SK-N-SH (cell line): ENCODE measurements at regions not wholly inside any gene's neighbourhood (a gene's known extent, or its start where the extent isn't known, plus 50 kb on each side); places are given as distances from the start of the nearest gene placed in this dataset.

Source experiments
- CTCF ChIA-PET: fragments of 300-600, 350-600 bp; formaldehyde crosslinking; extraction: SDS; loops from one replicate; lab custom pipeline; 2021; lab: Yijun Ruan, JAX
- POLR2A ChIA-PET: fragments of 350-600 bp; sonication (Branson Sonifier 250); formaldehyde crosslinking; extraction: SDS; loops from one replicate; lab custom pipeline; 2020; ENCODE audit warnings: antibody characterized with exemption, inconsistent platforms; lab: Yijun Ruan, JAX
- DNase-seq: peaks from one replicate; pipeline ENCODE4 v3.0.0; 2012
- H2AFZ ChIP-seq: fragments of 200-600 bp; sonication (generic); 2 replicates; pipeline ENCODE4 v1.8.1; 2016; ENCODE audit warnings: antibody characterized with exemption, mild to moderate bottlenecking, low read depth
- H3F3A ChIP-seq: fragments of 200-600 bp; sonication (generic); replicated peaks from 2 replicates; pipeline ENCODE3; 2016; ENCODE audit warnings: antibody characterized with exemption, mild to moderate bottlenecking; ENCODE audit not compliant: insufficient read depth
- H3K27ac ChIP-seq, 2 experiments: fragments of 200-500 bp in 1 of 2; fragments of 200-600 bp in 1 of 2; sonication (Bioruptor generic) in 1 of 2; sonication (generic), shearing (Covaris generic) in 1 of 2; 2 replicates each; pipeline versions ENCODE4 v1.5.1 to v1.6.1; 2014 to 2016; ENCODE audit warnings: low read depth in 2 of 2, inconsistent platforms in 1 of 2, low read length in 1 of 2, mild to moderate bottlenecking in 1 of 2, mixed read lengths in 1 of 2
- H3K27me3 ChIP-seq: fragments of 200-600 bp; sonication (generic), shearing (Covaris generic); 2 replicates; pipeline ENCODE4 v1.6.1; 2016; ENCODE audit warnings: mixed run types; ENCODE audit not compliant: insufficient read depth
- H3K36me3 ChIP-seq, 2 experiments: fragments of 200-500 bp in 1 of 2; fragments of 200-600 bp in 1 of 2; sonication (Bioruptor generic) in 1 of 2; sonication (generic) in 1 of 2; replicated peaks in 1 of 2; 2 replicates each; pipeline versions ENCODE3 to v1.5.1; 2014 to 2016; ENCODE audit warnings: low read length in 1 of 2, mild to moderate bottlenecking in 1 of 2; ENCODE audit not compliant: insufficient read depth in 2 of 2, control insufficient read depth in 1 of 2
- H3K4me1 ChIP-seq, 2 experiments: fragments of 200-500 bp in 1 of 2; fragments of 200-600 bp in 1 of 2; sonication (Bioruptor generic) in 1 of 2; sonication (generic), shearing (Covaris generic) in 1 of 2; 2 replicates each; pipeline versions ENCODE4 v1.5.1 to v1.6.1; 2014 to 2016; ENCODE audit warnings: low read depth in 1 of 2, low read length in 1 of 2, mixed run types in 1 of 2; ENCODE audit not compliant: insufficient read depth in 2 of 2, control insufficient read depth in 1 of 2
- H3K4me2 ChIP-seq: fragments of 200-600 bp; sonication (generic), shearing (Covaris generic); 2 replicates; pipeline ENCODE4 v1.6.1; 2017; ENCODE audit warnings: mixed run types
- H3K4me3 ChIP-seq, 2 experiments: fragments of 200-500 bp in 1 of 2; fragments of 200-600 bp in 1 of 2; sonication (Bioruptor generic) in 1 of 2; sonication (generic), shearing (Covaris generic) in 1 of 2; 2 replicates each; pipeline versions ENCODE4 v1.5.1 to v1.8.1; 2014 to 2016; ENCODE audit warnings: low read depth in 2 of 2, inconsistent platforms in 1 of 2, low read length in 1 of 2, mild to moderate bottlenecking in 1 of 2, mixed read lengths in 1 of 2, moderate library complexity in 1 of 2
- H3K79me2 ChIP-seq: fragments of 200-600 bp; sonication (generic); 2 replicates; pipeline ENCODE4 v1.8.1; 2017; ENCODE audit warnings: mild to moderate bottlenecking; ENCODE audit not compliant: insufficient read depth
- H3K9ac ChIP-seq: fragments of 200-600 bp; sonication (generic); 2 replicates; pipeline ENCODE4 v1.6.1; 2017; ENCODE audit warnings: mixed run types
- H3K9me2 ChIP-seq: fragments of 200-600 bp; sonication (generic); 2 replicates; pipeline ENCODE4 v1.6.1; 2017; ENCODE audit warnings: mixed run types
- H3K9me3 ChIP-seq: fragments of 200-600 bp; sonication (generic); 2 replicates; pipeline ENCODE4 v1.6.1; 2017; ENCODE audit warnings: mixed run types, mild to moderate bottlenecking, moderate library complexity
- H4K20me1 ChIP-seq: fragments of 200-600 bp; sonication (generic); 2 replicates; pipeline ENCODE4 v1.6.1; 2017; ENCODE audit warnings: mild to moderate bottlenecking, mixed run types; ENCODE audit not compliant: insufficient read depth
- CHD2 ChIP-seq: fragments of 150-350 bp; IDR thresholded peaks from 2 replicates; pipeline ENCODE4 v1.6.1; 2018; ENCODE audit warnings: low read length; ENCODE audit not compliant: partially characterized antibody
- EZH2phosphoT487 ChIP-seq: fragments of 200-600 bp; sonication (generic); IDR thresholded peaks from 2 replicates; pipeline ENCODE4 v1.6.1; 2017; ENCODE audit warnings: low read depth, mixed run types, mild to moderate bottlenecking, antibody characterized with exemption, moderate library complexity, borderline replicate concordance
- FOSL2 ChIP-seq: IDR thresholded peaks from 2 replicates; pipeline ENCODE4 v1.4.0; 2012; ENCODE audit warnings: low read depth, mild to moderate bottlenecking, moderate library complexity, borderline replicate concordance
- FOXJ3 ChIP-seq: sonication (generic); formaldehyde crosslinking; IDR thresholded peaks from 2 replicates; pipeline ENCODE4 v1.5.1; 2020; ENCODE audit warnings: mild to moderate bottlenecking, missing genetic modification reagents
- FOXM1 ChIP-seq: IDR thresholded peaks from 2 replicates; pipeline ENCODE4 v1.4.0; 2012; ENCODE audit warnings: low read depth, mild to moderate bottlenecking
- GABPA ChIP-seq: IDR thresholded peaks from 2 replicates; pipeline ENCODE4 v1.4.0; 2012; ENCODE audit warnings: low read depth, mild to moderate bottlenecking
- IRF3 ChIP-seq: fragments of 150-350 bp; IDR thresholded peaks from 2 replicates; pipeline ENCODE4 v1.6.1; 2016; ENCODE audit warnings: mild to moderate bottlenecking, low read depth, low read length
- JUND ChIP-seq: IDR thresholded peaks from 2 replicates; pipeline ENCODE4 v1.4.0; 2012
- MXI1 ChIP-seq: IDR thresholded peaks from 2 replicates; pipeline ENCODE4 v1.6.1; 2012; ENCODE audit warnings: mild to moderate bottlenecking, low read depth, low read length, improper control_type of control experiment
- PBX3 ChIP-seq: IDR thresholded peaks from 2 replicates; pipeline ENCODE4; 2012
- POLR2AphosphoS5 ChIP-seq: IDR thresholded peaks from 2 replicates; pipeline ENCODE4 v1.6.1; 2012; ENCODE audit warnings: low read depth, low read length
- RAD21 ChIP-seq: IDR thresholded peaks from 2 replicates; pipeline ENCODE4 v1.6.1; 2012; ENCODE audit warnings: mild to moderate bottlenecking, low read length
- REST ChIP-seq: IDR thresholded peaks from 2 replicates; pipeline ENCODE4 v1.6.1; 2012; ENCODE audit warnings: mild to moderate bottlenecking, low read depth, low read length, moderate library complexity
- SIN3A ChIP-seq: IDR thresholded peaks from 2 replicates; pipeline ENCODE4 v1.6.1; 2012; ENCODE audit warnings: low read depth, mild to moderate bottlenecking, low read length, moderate library complexity, borderline replicate concordance
- TCF12 ChIP-seq: IDR thresholded peaks from 2 replicates; pipeline ENCODE4 v1.4.0; 2012
- TEAD4 ChIP-seq: IDR thresholded peaks from 2 replicates; pipeline ENCODE4 v1.4.0; 2012; ENCODE audit warnings: mild to moderate bottlenecking, borderline replicate concordance; ENCODE audit not compliant: insufficient read depth
- USF1 ChIP-seq: IDR thresholded peaks from 2 replicates; pipeline ENCODE4 v1.4.0; 2012; ENCODE audit warnings: low read depth, borderline replicate concordance
- ZBTB33 ChIP-seq: IDR thresholded peaks from 2 replicates; pipeline ENCODE4 v1.4.0; 2012; ENCODE audit warnings: low read depth, borderline replicate concordance
- WGBS: methylation state at CpG from one replicate; pipeline ENCODE4 v1.1.6; 2017; ENCODE audit warnings: low lambda C conversion rate; 5-methylcytosine and 5-hydroxymethylcytosine counted together

GRCh38 chr14:87407344-87407743, 585.6 kb downstream of the GALC start:
- ChIA-PET POLR2A (no interaction called here), CTCF (no interaction called here)
- DNase-seq, result no peak
- no peaks in the 10 kb centered on the region for H3K4me1 ChIP-seq
- H3K9me3 ChIP-seq, result no peaks in the 10 kb centered on the region
- no peak overlapping the region for H3K27ac ChIP-seq
- H3K36me3 ChIP-seq, result no peaks in the 10 kb centered on the region
- no peaks in the 10 kb centered on the region for H3K27me3 ChIP-seq
- no peaks in the 10 kb centered on the region for H4K20me1 ChIP-seq
- H3K4me3 ChIP-seq, result no peak overlapping the region
- no peaks in the 10 kb centered on the region for H3K9me2 ChIP-seq
- TF ChIP-seq TCF12, result no peak
- no peak for TF ChIP-seq JUND
- no peak for TF ChIP-seq IRF3
- no peak for TF ChIP-seq ZBTB33
- TF ChIP-seq USF1, result no peak
- TF ChIP-seq FOXM1, result no peak
- no peaks in the 10 kb centered on the region for H3F3A ChIP-seq
- H3K79me2 ChIP-seq, result no peaks in the 10 kb centered on the region
- no peak overlapping the region for H3K4me2 ChIP-seq
- H2AFZ ChIP-seq, result no peak overlapping the region
- no peak overlapping the region for H3K9ac ChIP-seq
- WGBS, result 5% methylated on average over 2 of the region's 2 CpGs

- no peaks in the 10 kb centered on the region for H3K36me3 ChIP-seq
- H3K9me3 ChIP-seq, result no peaks in the 10 kb centered on the region; the same call in 1 of the 2 replicates
- POLR2A ChIA-PET, result no interaction called here
- no peaks in the 10 kb centered on the region for H4K20me1 ChIP-seq
- H3K27me3 ChIP-seq, result no peaks in the 10 kb centered on the region
- no peaks in the 10 kb centered on the region for H3F3A ChIP-seq
- no peak overlapping the region for H3K9ac ChIP-seq
- H3K4me1 ChIP-seq, result no peaks in the 10 kb centered on the region
- H3K4me3 ChIP-seq, result no peak overlapping the region
- DNase-seq, result no peak
- no peak overlapping the region for H2AFZ ChIP-seq
- H3K27ac ChIP-seq, result no peak overlapping the region
- no peaks in the 10 kb centered on the region for H3K79me2 ChIP-seq
- no peaks in the 10 kb centered on the region for H3K9me2 ChIP-seq
- H3K4me2 ChIP-seq, result no peak overlapping the region
- CTCF ChIA-PET, result no interaction called here
- 0% methylated on average over 3 of the region's 3 CpGs for WGBS
- TF ChIP-seq CHD2 (no peak), FOXJ3 (no peak), ZBTB33 (no peak), PBX3 (no peak), JUND (no peak), EZH2phosphoT487 (no peak), MXI1 (no peak), TEAD4 (no peak), POLR2AphosphoS5 (no peak), FOSL2 (no peak), RAD21 (no peak), REST (no peak), GABPA (no peak), SIN3A (no peak)
Observed at GRCh38 chr14:87405563-87405962, 587.4 kb downstream of the GALC start.
